GM12878 (cell line): ENCODE measurements at regions not wholly inside any gene's neighbourhood (a gene's known extent, or its start where the extent isn't known, plus 50 kb on each side); places are given as distances from the start of the nearest gene placed in this dataset.

Source experiments
- CBFB ChIP-seq: IDR thresholded peaks from 2 replicates; pipeline ENCODE4 v1.6.1; 2016; ENCODE audit warnings: antibody characterized with exemption, low read depth
- CREB1 ChIP-seq: IDR thresholded peaks from 2 replicates; pipeline ENCODE4 v1.6.1; 2012; ENCODE audit warnings: low read depth, mild to moderate bottlenecking, inconsistent platforms
- ELK1 ChIP-seq: IDR thresholded peaks from 2 replicates; pipeline ENCODE4 v1.6.1; 2012; ENCODE audit warnings: low read depth, low read length, improper control_type of control experiment
- EP300 ChIP-seq, 2 experiments: fragments of 150-350 bp in 1 of 2; IDR thresholded peaks; 2 replicates each; pipeline ENCODE4 v1.6.1; 2011 to 2012; ENCODE audit warnings: low read depth in 2 of 2, low read length in 2 of 2, borderline replicate concordance in 1 of 2, improper control_type of control experiment in 1 of 2, inconsistent platforms in 1 of 2; ENCODE audit not compliant: control insufficient read depth in 1 of 2
- GABPA ChIP-seq: IDR thresholded peaks from 2 replicates; pipeline ENCODE4 v1.6.1; 2014; ENCODE audit warnings: antibody characterized with exemption, low read depth, mild to moderate bottlenecking, inconsistent platforms
- IRF4 ChIP-seq: IDR thresholded peaks from 2 replicates; pipeline ENCODE4 v1.6.1; 2011; ENCODE audit warnings: low read depth, low read length
- MTA2 ChIP-seq: fragments of 450-650 bp; IDR thresholded peaks from 2 replicates; pipeline ENCODE4 v1.6.1; 2016; ENCODE audit warnings: low read depth, mild to moderate bottlenecking, moderate library complexity
- MYB ChIP-seq: fragments of 150-350 bp; IDR thresholded peaks from 2 replicates; pipeline ENCODE4 v1.6.1; 2014; ENCODE audit warnings: mild to moderate bottlenecking, low read depth, low read length, borderline replicate concordance
- NFYA ChIP-seq: IDR thresholded peaks from 2 replicates; pipeline ENCODE4 v1.6.1; 2011; ENCODE audit warnings: low read depth, mild to moderate bottlenecking, low read length, improper control_type of control experiment, borderline replicate concordance
- NFYB ChIP-seq: IDR thresholded peaks from 2 replicates; pipeline ENCODE4 v1.6.1; 2011; ENCODE audit warnings: low read depth, mild to moderate bottlenecking, low read length, improper control_type of control experiment, moderate library complexity; ENCODE audit not compliant: insufficient read depth
- RB1 ChIP-seq: fragments of 450-650 bp; formaldehyde crosslinking; IDR thresholded peaks from 2 replicates; pipeline ENCODE4 v1.6.1; 2017; ENCODE audit warnings: mild to moderate bottlenecking, borderline replicate concordance
- SIN3A ChIP-seq: IDR thresholded peaks from 2 replicates; pipeline ENCODE4 v1.6.1; 2012; ENCODE audit warnings: low read depth, low read length, improper control_type of control experiment
- SMAD5 ChIP-seq: IDR thresholded peaks from 2 replicates; pipeline ENCODE4 v1.6.1; 2016; ENCODE audit warnings: antibody characterized with exemption, low read depth
- SP1 ChIP-seq: IDR thresholded peaks from one replicate; pipeline ENCODE4 v1.6.1; 2011; ENCODE audit warnings: low read depth, low read length
- TAF1 ChIP-seq: IDR thresholded peaks from 2 replicates; pipeline ENCODE4 v1.6.1; 2011; ENCODE audit warnings: mild to moderate bottlenecking, low read depth, low read length, borderline replicate concordance
- TBL1XR1 ChIP-seq: IDR thresholded peaks from 2 replicates; pipeline ENCODE4 v1.6.1; 2012; ENCODE audit warnings: low read depth, low read length, improper control_type of control experiment
- WRNIP1 ChIP-seq: IDR thresholded peaks from 2 replicates; pipeline ENCODE4 v1.6.1; 2011; ENCODE audit warnings: low read depth, low read length, improper control_type of control experiment, borderline replicate concordance
- ZNF384 ChIP-seq: IDR thresholded peaks from 2 replicates; pipeline ENCODE4 v1.6.1; 2012; ENCODE audit warnings: low read depth, mild to moderate bottlenecking, low read length, improper control_type of control experiment, borderline replicate concordance
- ZSCAN29 ChIP-seq: fragments of 450-650 bp; IDR thresholded peaks from 2 replicates; pipeline ENCODE4 v1.6.1; 2017; ENCODE audit warnings: mild to moderate bottlenecking, moderate library complexity
- ZZZ3 ChIP-seq: IDR thresholded peaks from 2 replicates; pipeline ENCODE4 v1.6.1; 2011; ENCODE audit warnings: low read depth; ENCODE audit not compliant: control insufficient read depth, insufficient read length
- TF ChIP-seq, protein P1 (sequence below): fragments of 450-650 bp; IDR thresholded peaks from 2 replicates; pipeline ENCODE4 v1.6.1; 2017; ENCODE audit warnings: mild to moderate bottlenecking, low read depth, inconsistent platforms; ENCODE audit not compliant: poor library complexity, severe bottlenecking
- TF ChIP-seq, protein P2 (sequence below): fragments of 450-650 bp; IDR thresholded peaks from 2 replicates; pipeline ENCODE4 v1.6.1; 2017; ENCODE audit warnings: mild to moderate bottlenecking, moderate library complexity
- TF ChIP-seq, protein P3 (sequence below): IDR thresholded peaks from 2 replicates; pipeline ENCODE4 v1.6.1; 2011; ENCODE audit warnings: low read depth, mild to moderate bottlenecking, low read length, moderate library complexity, borderline replicate concordance; ENCODE audit errors: extremely low read depth

DNA sequence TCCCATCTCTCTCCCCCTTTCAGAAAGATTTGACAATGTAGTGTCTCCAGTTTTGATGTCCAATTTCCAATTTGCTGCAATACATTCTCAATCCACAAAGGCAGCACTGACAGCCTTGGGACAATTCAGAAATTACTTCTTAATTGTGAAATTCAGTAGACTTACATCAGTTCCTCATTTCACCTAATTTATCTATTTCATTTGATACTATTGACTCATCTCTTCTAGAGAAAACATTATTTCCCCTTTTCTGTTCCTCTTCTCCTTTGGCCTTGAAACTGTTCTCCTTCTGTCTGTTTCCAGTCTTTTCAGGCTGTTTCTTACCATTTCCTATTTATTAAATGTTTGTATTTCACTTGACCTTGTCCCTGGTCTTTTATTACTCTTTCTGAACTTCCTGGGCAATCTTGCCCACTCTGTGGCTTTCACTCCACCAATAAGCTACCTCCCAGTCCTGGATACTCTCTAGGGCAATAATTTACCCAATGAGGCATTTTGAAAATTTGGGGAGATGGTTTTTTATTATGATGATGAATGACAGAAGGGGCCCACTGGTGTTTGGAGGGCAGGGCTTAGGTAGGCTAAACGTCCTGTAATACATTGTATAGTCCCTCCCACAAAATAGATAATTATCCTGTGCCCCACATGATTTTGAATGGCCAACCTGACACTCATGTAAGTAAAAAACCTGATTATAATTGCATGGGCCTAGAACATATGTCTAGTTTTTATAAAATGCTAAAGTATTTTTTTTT lies 498.0 kb upstream of the BOD1L1 start (continued):
- TF ChIP-seq MYB (no peak), CREB1 (no peak), TAF1 (no peak), SMAD5 (no peak), SIN3A (no peak), NFYB (no peak), RB1 (no peak), GABPA (no peak), NFYA (no peak), WRNIP1 (no peak), MTA2 (peak; percentile 98), ZSCAN29 (no peak), IRF4 (peak; percentile 41; the same call in 1 of the 2 replicates), TBL1XR1 (no peak), ZNF384 (no peak), SP1 (no peak), ELK1 (no peak), CBFB (no peak), ZZZ3 (no peak), EP300 (IDR thresholded peaks at IDR 0.05; ENCODE audit: borderline replicate concordance in 1 of 2, control insufficient read depth in 1 of 2, low read depth in 2 of 2, low read length in 2 of 2) (peak; percentile 50 to 93; a peak in 3 of 4 replicates)
- TF ChIP-seq, protein P1, sequence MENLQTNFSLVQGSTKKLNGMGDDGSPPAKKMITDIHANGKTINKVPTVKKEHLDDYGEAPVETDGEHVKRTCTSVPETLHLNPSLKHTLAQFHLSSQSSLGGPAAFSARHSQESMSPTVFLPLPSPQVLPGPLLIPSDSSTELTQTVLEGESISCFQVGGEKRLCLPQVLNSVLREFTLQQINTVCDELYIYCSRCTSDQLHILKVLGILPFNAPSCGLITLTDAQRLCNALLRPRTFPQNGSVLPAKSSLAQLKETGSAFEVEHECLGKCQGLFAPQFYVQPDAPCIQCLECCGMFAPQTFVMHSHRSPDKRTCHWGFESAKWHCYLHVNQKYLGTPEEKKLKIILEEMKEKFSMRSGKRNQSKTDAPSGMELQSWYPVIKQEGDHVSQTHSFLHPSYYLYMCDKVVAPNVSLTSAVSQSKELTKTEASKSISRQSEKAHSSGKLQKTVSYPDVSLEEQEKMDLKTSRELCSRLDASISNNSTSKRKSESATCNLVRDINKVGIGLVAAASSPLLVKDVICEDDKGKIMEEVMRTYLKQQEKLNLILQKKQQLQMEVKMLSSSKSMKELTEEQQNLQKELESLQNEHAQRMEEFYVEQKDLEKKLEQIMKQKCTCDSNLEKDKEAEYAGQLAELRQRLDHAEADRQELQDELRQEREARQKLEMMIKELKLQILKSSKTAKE = peak; percentile 68
- TF ChIP-seq, protein P2, sequence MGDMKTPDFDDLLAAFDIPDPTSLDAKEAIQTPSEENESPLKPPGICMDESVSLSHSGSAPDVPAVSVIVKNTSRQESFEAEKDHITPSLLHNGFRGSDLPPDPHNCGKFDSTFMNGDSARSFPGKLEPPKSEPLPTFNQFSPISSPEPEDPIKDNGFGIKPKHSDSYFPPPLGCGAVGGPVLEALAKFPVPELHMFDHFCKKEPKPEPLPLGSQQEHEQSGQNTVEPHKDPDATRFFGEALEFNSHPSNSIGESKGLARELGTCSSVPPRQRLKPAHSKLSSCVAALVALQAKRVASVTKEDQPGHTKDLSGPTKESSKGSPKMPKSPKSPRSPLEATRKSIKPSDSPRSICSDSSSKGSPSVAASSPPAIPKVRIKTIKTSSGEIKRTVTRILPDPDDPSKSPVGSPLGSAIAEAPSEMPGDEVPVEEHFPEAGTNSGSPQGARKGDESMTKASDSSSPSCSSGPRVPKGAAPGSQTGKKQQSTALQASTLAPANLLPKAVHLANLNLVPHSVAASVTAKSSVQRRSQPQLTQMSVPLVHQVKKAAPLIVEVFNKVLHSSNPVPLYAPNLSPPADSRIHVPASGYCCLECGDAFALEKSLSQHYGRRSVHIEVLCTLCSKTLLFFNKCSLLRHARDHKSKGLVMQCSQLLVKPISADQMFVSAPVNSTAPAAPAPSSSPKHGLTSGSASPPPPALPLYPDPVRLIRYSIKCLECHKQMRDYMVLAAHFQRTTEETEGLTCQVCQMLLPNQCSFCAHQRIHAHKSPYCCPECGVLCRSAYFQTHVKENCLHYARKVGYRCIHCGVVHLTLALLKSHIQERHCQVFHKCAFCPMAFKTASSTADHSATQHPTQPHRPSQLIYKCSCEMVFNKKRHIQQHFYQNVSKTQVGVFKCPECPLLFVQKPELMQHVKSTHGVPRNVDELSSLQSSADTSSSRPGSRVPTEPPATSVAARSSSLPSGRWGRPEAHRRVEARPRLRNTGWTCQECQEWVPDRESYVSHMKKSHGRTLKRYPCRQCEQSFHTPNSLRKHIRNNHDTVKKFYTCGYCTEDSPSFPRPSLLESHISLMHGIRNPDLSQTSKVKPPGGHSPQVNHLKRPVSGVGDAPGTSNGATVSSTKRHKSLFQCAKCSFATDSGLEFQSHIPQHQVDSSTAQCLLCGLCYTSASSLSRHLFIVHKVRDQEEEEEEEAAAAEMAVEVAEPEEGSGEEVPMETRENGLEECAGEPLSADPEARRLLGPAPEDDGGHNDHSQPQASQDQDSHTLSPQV = no peak
- TF ChIP-seq, protein P3, sequence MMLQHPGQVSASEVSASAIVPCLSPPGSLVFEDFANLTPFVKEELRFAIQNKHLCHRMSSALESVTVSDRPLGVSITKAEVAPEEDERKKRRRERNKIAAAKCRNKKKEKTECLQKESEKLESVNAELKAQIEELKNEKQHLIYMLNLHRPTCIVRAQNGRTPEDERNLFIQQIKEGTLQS = no peak
